ENCODE measurements at regions not wholly inside any gene's neighbourhood (a gene's known extent, or its start where the extent isn't known, plus 50 kb on each side); places are given as distances from the start of the nearest gene placed in this dataset. TPM values are rescaled to one million over a fixed set of nuclear protein-coding genes. Genes with fewer than 3 reads are reported as not detected.
"Not testable (repeated sequence)": the region's sequence is repeated elsewhere in the genome, so short reads cannot be mapped to it uniquely, and the experiment has no call there.

- intact Hi-C loops (cut with DNase I); H3K9me3 ChIP-seq; H3K4me1 ChIP-seq; H3K27me3 ChIP-seq; H3K27ac ChIP-seq; H3K4me3 ChIP-seq; DNase-seq; H3K36me3 ChIP-seq (replicated peaks in 1 of 2; ENCODE audit: insufficient read depth in 1 of 2, low read depth in 2 of 2): not testable (repeated sequence)
- WGBS, 2 donors, result no CpG with 5 or more reads among the region's 21 CpGs
- peak; percentile 56 for ATAC-seq
Observed at GRCh38 chr15:32276200-32276830, 126.8 kb downstream of the GOLGA8K start.

DNA sequence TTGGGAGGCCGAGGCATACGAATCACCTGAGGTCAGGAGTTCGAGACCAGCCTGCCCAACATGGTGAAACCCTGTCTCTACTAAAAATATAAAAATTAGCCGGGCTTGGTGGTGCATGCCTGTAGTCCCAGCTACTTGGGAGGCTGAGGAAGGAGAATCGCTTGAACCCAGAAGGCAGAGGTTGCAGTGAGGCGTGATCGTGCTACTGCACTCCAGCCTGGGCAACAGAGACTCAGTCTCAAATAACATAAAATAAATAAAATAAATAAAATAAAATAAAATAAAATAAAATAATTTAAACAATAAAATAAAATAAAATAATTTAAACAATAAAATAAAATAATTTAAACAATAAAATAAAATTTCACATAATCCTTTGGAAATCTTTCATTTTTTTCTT is 149.1 kb downstream of the GOLGA8K start:
- H3K4me3 ChIP-seq; ATAC-seq; H3K27me3 ChIP-seq; DNase-seq; H3K27ac ChIP-seq; H3K36me3 ChIP-seq (replicated peaks in 1 of 2; ENCODE audit: insufficient read depth in 1 of 2, low read depth in 2 of 2); intact Hi-C loops (cut with DNase I); H3K9me3 ChIP-seq; H3K4me1 ChIP-seq: not testable (repeated sequence)
- WGBS, 2 donors, result 82 to 100% methylated on average over 1 to 4 of the region's 7 CpGs

DNA sequence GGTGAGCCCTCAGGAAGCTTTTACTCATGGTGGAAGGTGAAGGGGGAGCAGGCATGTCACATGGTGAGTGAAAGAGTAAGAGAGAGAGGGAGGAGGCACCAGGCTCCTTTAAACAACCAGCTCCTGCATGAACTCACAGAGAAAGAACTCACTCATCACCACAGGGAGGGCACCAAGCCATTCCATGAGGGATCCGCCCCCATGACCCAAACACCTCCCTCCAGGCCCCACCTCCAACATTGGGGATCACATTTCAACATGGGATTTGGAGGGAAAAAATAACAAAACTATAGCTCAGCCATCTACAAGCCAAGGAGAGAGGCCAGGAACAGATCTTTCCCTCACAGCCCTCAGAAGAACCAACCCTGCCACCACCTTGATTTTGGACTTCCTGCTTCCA is 153.9 kb downstream of the GOLGA8K start:
- no CpG with 5 or more reads among the region's 1 CpG for WGBS, 2 donors
- H3K4me3 ChIP-seq; H3K27me3 ChIP-seq; ATAC-seq; H3K36me3 ChIP-seq (replicated peaks in 1 of 2; ENCODE audit: insufficient read depth in 1 of 2, low read depth in 2 of 2); DNase-seq; intact Hi-C loops (cut with DNase I); H3K27ac ChIP-seq; H3K4me1 ChIP-seq; H3K9me3 ChIP-seq: not testable (repeated sequence)

GRCh38 chr15:32243727-32244126 is 159.4 kb downstream of the GOLGA8K start:
- H3K4me1 ChIP-seq; intact Hi-C loops (cut with DNase I); H3K27ac ChIP-seq; H3K36me3 ChIP-seq (replicated peaks in 1 of 2; ENCODE audit: insufficient read depth in 1 of 2, low read depth in 2 of 2); ATAC-seq; H3K9me3 ChIP-seq; DNase-seq; H3K4me3 ChIP-seq; H3K27me3 ChIP-seq: not testable (repeated sequence)
- WGBS, 2 donors, result no CpG with 5 or more reads among the region's 10 CpGs

DNA sequence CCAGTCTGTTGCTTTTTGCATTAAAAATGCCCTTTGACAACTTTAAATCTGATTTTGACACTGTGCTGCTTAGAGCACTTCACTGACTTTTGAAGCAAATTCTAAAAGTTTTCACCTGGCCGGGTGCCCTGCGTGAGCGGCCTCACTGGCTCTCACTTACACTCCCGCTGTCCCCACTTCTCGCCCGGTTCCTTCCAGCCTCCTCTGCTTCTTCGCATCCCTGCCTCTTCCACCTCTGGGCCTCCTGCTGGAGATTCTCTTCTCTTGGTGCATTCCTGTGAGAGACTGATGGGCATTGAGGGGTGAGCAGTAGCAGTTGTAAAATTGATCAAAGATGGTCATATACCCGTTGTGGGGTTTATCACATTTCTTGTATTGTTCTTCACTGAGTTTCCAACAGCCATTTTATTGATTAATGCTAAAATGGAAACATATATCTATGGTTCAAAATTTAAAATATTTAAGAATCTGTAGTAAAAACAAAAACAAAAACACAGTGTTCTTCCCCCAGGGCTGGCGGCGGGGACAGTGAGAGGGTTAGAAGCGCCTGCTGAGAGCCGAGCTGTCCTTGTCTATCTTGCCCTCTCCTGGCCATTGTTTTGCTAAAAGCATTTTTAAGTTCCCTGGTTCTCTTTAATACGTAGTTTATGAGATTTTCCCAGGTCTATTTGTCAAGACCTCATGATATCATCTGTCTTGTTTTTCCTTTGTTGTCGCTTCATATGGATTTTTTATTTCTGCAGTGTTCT is 160.1 kb downstream of the GOLGA8K start:
- DNase-seq; H3K36me3 ChIP-seq (replicated peaks in 1 of 2; ENCODE audit: insufficient read depth in 1 of 2, low read depth in 2 of 2); intact Hi-C loops (cut with DNase I); H3K4me1 ChIP-seq; H3K27me3 ChIP-seq; H3K4me3 ChIP-seq; H3K27ac ChIP-seq; ATAC-seq; H3K9me3 ChIP-seq: not testable (repeated sequence)
- 92 to 96% methylated on average over 7 of the region's 14 CpGs for WGBS, 2 donors

DNA sequence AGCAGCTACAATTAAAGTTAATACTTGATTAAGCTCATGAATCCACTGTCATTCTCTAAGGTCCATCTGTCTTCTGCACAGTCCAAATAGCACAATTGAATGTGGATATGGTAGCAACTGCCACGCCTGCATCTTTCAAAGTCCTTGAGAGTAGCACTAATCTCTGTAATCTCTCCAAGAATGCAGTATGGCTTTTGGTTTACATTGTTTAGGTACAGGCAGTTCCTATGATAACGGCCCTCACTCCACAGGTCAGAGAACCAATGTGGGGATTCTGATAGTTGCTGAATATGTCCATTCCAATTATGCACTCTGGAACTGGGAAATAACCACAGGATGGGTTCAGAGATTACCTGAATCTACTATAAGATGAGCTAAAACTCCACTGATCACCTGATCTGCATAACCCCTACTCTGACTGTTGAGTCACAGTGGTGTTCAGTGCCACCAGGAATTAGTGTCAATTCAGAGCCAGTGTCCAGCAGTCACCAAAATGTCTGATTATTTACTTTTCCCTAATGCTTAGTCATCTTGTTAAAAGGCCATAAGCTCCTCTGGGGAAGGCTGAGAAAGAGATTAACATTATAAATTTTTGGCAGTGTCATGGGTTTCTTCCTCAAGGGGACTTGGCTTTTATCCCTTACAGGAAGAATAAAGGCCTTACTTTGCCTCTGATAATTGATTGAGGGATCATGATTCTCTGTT is 175.5 kb downstream of the GOLGA8K start:
- H3K4me3 ChIP-seq; H3K27ac ChIP-seq; DNase-seq; ATAC-seq; H3K27me3 ChIP-seq; H3K36me3 ChIP-seq (replicated peaks in 1 of 2; ENCODE audit: insufficient read depth in 1 of 2, low read depth in 2 of 2); H3K4me1 ChIP-seq; H3K9me3 ChIP-seq; intact Hi-C loops (cut with DNase I): not testable (repeated sequence)
- no CpG with 5 or more reads among the region's 2 CpGs for WGBS, 2 donors

DNA sequence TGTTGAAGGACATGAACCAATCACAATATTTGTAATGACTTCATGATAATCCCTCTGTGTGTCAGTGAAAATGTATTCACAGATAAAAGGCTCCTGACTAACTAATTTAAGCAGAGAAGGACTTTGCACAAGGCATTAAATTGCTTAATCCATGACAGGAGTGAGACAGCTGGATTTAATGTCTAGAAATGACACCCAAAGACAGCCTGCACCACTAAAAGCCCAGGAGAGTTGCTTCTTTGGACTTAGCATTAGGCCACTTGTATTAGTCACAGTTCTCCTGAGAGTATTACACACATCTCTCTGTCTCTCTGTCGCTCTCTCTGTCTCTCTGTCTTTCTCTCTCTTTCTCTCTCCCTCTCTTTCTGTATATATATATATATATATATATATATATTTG is 180.4 kb downstream of the GOLGA8K start:
- no peaks in the 10 kb centered on the region for H3K36me3 ChIP-seq (replicated peaks in 1 of 2; ENCODE audit: insufficient read depth in 1 of 2, low read depth in 2 of 2)
- no peaks in the 10 kb centered on the region for H3K27me3 ChIP-seq
- peaks cover 0 to 5% (median 0%) of the 10 kb centered on the region in 3 donors for H3K9me3 ChIP-seq
- WGBS, 2 donors, result 100% methylated on average over 1 of the region's 1 CpG
- no peaks in the 10 kb centered on the region for H3K4me1 ChIP-seq
- TF ChIP-seq, protein P1, sequence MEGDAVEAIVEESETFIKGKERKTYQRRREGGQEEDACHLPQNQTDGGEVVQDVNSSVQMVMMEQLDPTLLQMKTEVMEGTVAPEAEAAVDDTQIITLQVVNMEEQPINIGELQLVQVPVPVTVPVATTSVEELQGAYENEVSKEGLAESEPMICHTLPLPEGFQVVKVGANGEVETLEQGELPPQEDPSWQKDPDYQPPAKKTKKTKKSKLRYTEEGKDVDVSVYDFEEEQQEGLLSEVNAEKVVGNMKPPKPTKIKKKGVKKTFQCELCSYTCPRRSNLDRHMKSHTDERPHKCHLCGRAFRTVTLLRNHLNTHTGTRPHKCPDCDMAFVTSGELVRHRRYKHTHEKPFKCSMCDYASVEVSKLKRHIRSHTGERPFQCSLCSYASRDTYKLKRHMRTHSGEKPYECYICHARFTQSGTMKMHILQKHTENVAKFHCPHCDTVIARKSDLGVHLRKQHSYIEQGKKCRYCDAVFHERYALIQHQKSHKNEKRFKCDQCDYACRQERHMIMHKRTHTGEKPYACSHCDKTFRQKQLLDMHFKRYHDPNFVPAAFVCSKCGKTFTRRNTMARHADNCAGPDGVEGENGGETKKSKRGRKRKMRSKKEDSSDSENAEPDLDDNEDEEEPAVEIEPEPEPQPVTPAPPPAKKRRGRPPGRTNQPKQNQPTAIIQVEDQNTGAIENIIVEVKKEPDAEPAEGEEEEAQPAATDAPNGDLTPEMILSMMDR (IDR thresholded peaks at IDR 0.05), result no peak
- TF ChIP-seq POLR2A (IDR thresholded peaks at IDR 0.05), result no peak
- DNase-seq (no peak), ATAC-seq (no peak)
- intact Hi-C loops (cut with DNase I), result no loop called here
- no peak overlapping the region for H3K4me3 ChIP-seq
- no peak overlapping the region for H3K27ac ChIP-seq

Small RNA genes lying in the stretch of these regions (small RNA-seq; reads per million reads assigned to genes)
- gene RNU6-18P, result not detected

Measured in body of pancreas (tissue), 4 donors.